Osteocyte (in vitro differentiated cells): ENCODE measurements at regions not wholly inside any gene's neighbourhood (a gene's known extent, or its start where the extent isn't known, plus 50 kb on each side); places are given as distances from the start of the nearest gene placed in this dataset.

Experiments used
- DNase-seq: peaks from one replicate; pipeline ENCODE4 v3.0.0; 2021; ENCODE audit warnings: mixed read lengths; ENCODE audit not compliant: unreplicated experiment; ENCODE audit errors: extremely low spot score
- H3K27ac Mint-ChIP-seq: one replicate; pipeline ENCODE4 v1.8.0; 2021; ENCODE audit warnings: mild to moderate bottlenecking, mixed read lengths; ENCODE audit not compliant: unreplicated experiment
- H3K27me3 Mint-ChIP-seq: one replicate; pipeline ENCODE4 v1.8.0; 2021; ENCODE audit warnings: mixed read lengths; ENCODE audit not compliant: unreplicated experiment
- H3K36me3 Mint-ChIP-seq: one replicate; pipeline ENCODE4 v1.8.0; 2021; ENCODE audit warnings: mixed read lengths; ENCODE audit not compliant: unreplicated experiment
- H3K4me1 Mint-ChIP-seq: one replicate; pipeline ENCODE4 v1.8.0; 2021; ENCODE audit warnings: mixed read lengths; ENCODE audit not compliant: unreplicated experiment
- H3K4me3 Mint-ChIP-seq: one replicate; pipeline ENCODE4 v1.8.0; 2021; ENCODE audit warnings: mild to moderate bottlenecking, moderate library complexity, mixed read lengths; ENCODE audit not compliant: unreplicated experiment
- H3K9me3 Mint-ChIP-seq: one replicate; pipeline ENCODE4 v1.8.0; 2021; ENCODE audit warnings: mixed read lengths; ENCODE audit not compliant: unreplicated experiment
- CTCF ChIP-seq: fragments of 200-600 bp; sonication (generic); IDR thresholded peaks from 2 replicates; pipeline ENCODE4 v1.5.0; 2021; ENCODE audit warnings: antibody characterized with exemption, mild to moderate bottlenecking, moderate library complexity

- no peaks in the 10 kb centered on the region for H3K4me1 Mint-ChIP-seq
- no peak for TF ChIP-seq CTCF
- no peak for DNase-seq
- H3K27ac Mint-ChIP-seq = no peak overlapping the region
- H3K4me3 Mint-ChIP-seq = no peak overlapping the region
- peaks cover 12% of the 10 kb centered on the region for H3K27me3 Mint-ChIP-seq
- H3K36me3 Mint-ChIP-seq = no peaks in the 10 kb centered on the region
- H3K9me3 Mint-ChIP-seq = no peaks in the 10 kb centered on the region
These were observed 185.6 kb upstream of the HNRNPA3 start for GRCh38 chr2:177026956-177027355.

- no peak for TF ChIP-seq CTCF
These were observed 184.3 kb upstream of the HNRNPA3 start for GRCh38 chr2:177028296-177028695.

GRCh38 chr2:177029075-177029474 is 183.5 kb upstream of the HNRNPA3 start:
- H3K27ac Mint-ChIP-seq = no peak overlapping the region
- TF ChIP-seq CTCF = no peak
- H3K27me3 Mint-ChIP-seq = peaks cover 11% of the 10 kb centered on the region
- H3K36me3 Mint-ChIP-seq = no peaks in the 10 kb centered on the region
- no peak overlapping the region for H3K4me3 Mint-ChIP-seq
- DNase-seq = no peak
- no peaks in the 10 kb centered on the region for H3K9me3 Mint-ChIP-seq
- no peaks in the 10 kb centered on the region for H3K4me1 Mint-ChIP-seq

More at GRCh38 chr2:177028296-177028695, 184.3 kb upstream of the HNRNPA3 start:
- H3K9me3 Mint-ChIP-seq = no peaks in the 10 kb centered on the region
- H3K4me1 Mint-ChIP-seq = no peaks in the 10 kb centered on the region
- DNase-seq = no peak
- no peak overlapping the region for H3K27ac Mint-ChIP-seq
- no peaks in the 10 kb centered on the region for H3K36me3 Mint-ChIP-seq
- peaks cover 13% of the 10 kb centered on the region for H3K27me3 Mint-ChIP-seq
- H3K4me3 Mint-ChIP-seq = no peak overlapping the region

GRCh38 chr2:177029501-177029900 is 183.1 kb upstream of the HNRNPA3 start:
- no peak for TF ChIP-seq CTCF
- Mint-ChIP-seq H3K9me3 (no peaks in the 10 kb centered on the region), H3K36me3 (no peaks in the 10 kb centered on the region), H3K27ac (no peak overlapping the region), H3K4me1 (no peaks in the 10 kb centered on the region), H3K4me3 (no peak overlapping the region), H3K27me3 (peaks cover 11% of the 10 kb centered on the region)
- no peak for DNase-seq

- no peak for TF ChIP-seq CTCF
- peaks cover 11% of the 10 kb centered on the region for H3K27me3 Mint-ChIP-seq
- no peak overlapping the region for H3K4me3 Mint-ChIP-seq
- no peaks in the 10 kb centered on the region for H3K4me1 Mint-ChIP-seq
- no peaks in the 10 kb centered on the region for H3K36me3 Mint-ChIP-seq
- DNase-seq = no peak
- no peaks in the 10 kb centered on the region for H3K9me3 Mint-ChIP-seq
- H3K27ac Mint-ChIP-seq = no peak overlapping the region
These were observed 182.7 kb upstream of the HNRNPA3 start for GRCh38 chr2:177029901-177030300.
